Lower leg skin (tissue), 4 donors: ENCODE measurements at regions not wholly inside any gene's neighbourhood (a gene's known extent, or its start where the extent isn't known, plus 50 kb on each side); places are given as distances from the start of the nearest gene placed in this dataset.
"Not testable (repeated sequence)": the region's sequence is repeated elsewhere in the genome, so short reads cannot be mapped to it uniquely, and the experiment has no call there.

Experiments
- DNase-seq, 2 donors: peaks; one replicate each; pipeline ENCODE4 v3.0.0-alpha.2; 2019; ENCODE audit warnings: low spot score in 2 of 2
- H3K4me3 ChIP-seq: fragments of 200-600 bp; sonication (generic); 2 replicates; pipeline ENCODE4 v1.5.1; 2017; ENCODE audit warnings: mild to moderate bottlenecking, low read depth; ENCODE audit not compliant: poor library complexity, severe bottlenecking
- POLR2A ChIP-seq, 2 donors: fragments of 450-650 bp; IDR thresholded peaks; one replicate each; pipeline ENCODE4 v1.6.1; 2016 to 2017; ENCODE audit warnings: antibody characterized with exemption in 2 of 2, mild to moderate bottlenecking in 1 of 2, moderate library complexity in 1 of 2
- WGBS, 2 donors: methylation state at CpG; one replicate each; pipeline ENCODE4 v1.1.5; 2018; 5-methylcytosine and 5-hydroxymethylcytosine counted together
- intact Hi-C: fragments of 100-400 bp; cut with DNase I; formaldehyde crosslinking; loops from one replicate; pipeline ENCODE4 v1.15.0; 2023; ENCODE audit warnings: low total_unique reads
- TF ChIP-seq, protein P1 (sequence below), 3 donors: fragments of 450-650 bp; IDR thresholded peaks; one replicate each; pipeline ENCODE4 v1.5.1; 2016; ENCODE audit warnings: antibody characterized with exemption in 3 of 3, mild to moderate bottlenecking in 3 of 3, moderate library complexity in 2 of 3

GRCh38 chr6:100296810-100297544 lies 167.7 kb downstream of the SIM1 start:
- 58 to 61% methylated on average over 3 of the region's 3 CpGs for whole genome bisulfite sequencing, 2 donors
- intact Hi-C loops: no loop called here
- DNase-seq: no peak
- no peak overlapping the region for H3K4me3 ChIP-seq
- TF ChIP-seq, protein P1, sequence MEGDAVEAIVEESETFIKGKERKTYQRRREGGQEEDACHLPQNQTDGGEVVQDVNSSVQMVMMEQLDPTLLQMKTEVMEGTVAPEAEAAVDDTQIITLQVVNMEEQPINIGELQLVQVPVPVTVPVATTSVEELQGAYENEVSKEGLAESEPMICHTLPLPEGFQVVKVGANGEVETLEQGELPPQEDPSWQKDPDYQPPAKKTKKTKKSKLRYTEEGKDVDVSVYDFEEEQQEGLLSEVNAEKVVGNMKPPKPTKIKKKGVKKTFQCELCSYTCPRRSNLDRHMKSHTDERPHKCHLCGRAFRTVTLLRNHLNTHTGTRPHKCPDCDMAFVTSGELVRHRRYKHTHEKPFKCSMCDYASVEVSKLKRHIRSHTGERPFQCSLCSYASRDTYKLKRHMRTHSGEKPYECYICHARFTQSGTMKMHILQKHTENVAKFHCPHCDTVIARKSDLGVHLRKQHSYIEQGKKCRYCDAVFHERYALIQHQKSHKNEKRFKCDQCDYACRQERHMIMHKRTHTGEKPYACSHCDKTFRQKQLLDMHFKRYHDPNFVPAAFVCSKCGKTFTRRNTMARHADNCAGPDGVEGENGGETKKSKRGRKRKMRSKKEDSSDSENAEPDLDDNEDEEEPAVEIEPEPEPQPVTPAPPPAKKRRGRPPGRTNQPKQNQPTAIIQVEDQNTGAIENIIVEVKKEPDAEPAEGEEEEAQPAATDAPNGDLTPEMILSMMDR (IDR thresholded peaks at IDR 0.05): no peak
- TF ChIP-seq POLR2A (IDR thresholded peaks at IDR 0.05): no peak

- intact Hi-C loops, H3K4me3 ChIP-seq, DNase-seq: not testable (repeated sequence)
- WGBS, 2 donors: 94 to 96% methylated on average over 4 of the region's 4 CpGs
Observed at GRCh38 chr6:100295172-100295571, 169.5 kb downstream of the SIM1 start.

DNA sequence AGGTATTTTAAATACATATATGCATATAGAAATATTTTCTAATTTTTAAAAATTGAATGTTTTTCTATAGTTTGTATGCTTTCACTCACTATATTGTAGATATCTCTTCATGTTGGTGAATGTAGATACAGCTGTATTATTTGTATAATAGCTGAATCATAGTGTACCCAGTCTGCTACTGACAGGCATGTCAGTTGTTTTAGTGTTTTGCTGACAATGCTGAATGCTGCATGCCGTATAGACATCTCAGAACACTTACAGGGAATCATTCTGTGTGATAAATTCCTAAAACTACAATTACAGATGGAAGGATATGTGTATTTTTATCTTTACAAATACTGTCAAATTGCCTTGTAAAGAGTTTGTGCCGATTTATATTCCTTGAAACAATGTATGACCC lies 175.4 kb downstream of the SIM1 start:
- 85 to 92% methylated on average over 2 of the region's 2 CpGs for WGBS, 2 donors
- TF ChIP-seq, protein P1 (IDR thresholded peaks at IDR 0.05): no peak
- TF ChIP-seq POLR2A (IDR thresholded peaks at IDR 0.05): no peak
- no peak for DNase-seq
- intact Hi-C loops: no loop called here
- no peak overlapping the region for H3K4me3 ChIP-seq

DNA sequence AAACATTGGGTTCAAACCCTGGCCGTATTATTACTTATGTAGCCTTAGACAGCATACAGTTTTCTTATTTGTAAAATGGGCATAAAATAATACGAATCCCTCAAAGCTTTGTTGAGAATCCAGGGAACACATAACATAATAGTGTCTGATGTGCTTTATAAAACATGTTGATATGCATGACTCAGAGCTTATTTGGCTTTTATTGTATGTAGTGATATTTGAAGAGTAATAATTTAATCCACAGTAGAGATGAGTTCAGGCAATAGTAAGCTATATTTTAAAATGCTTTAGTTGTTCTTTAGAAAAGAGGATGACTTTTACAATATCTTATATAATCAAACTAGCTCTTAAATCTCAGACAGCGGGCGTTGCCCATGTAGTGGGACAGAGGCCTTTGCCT lies 176.4 kb downstream of the SIM1 start:
- no peak for DNase-seq
- intact Hi-C loops: no loop called here
- 92% methylated on average over 4 of the region's 4 CpGs for WGBS, 2 donors
- no peak for TF ChIP-seq POLR2A (IDR thresholded peaks at IDR 0.05)
- TF ChIP-seq, protein P1 (IDR thresholded peaks at IDR 0.05): no peak
- no peak overlapping the region for H3K4me3 ChIP-seq

GRCh38 chr6:100283285-100283684 lies 181.4 kb downstream of the SIM1 start:
- no peak for DNase-seq
- no peak overlapping the region for H3K4me3 ChIP-seq
- intact Hi-C loops: no loop called here
- TF ChIP-seq POLR2A (IDR thresholded peaks at IDR 0.05): no peak
- TF ChIP-seq, protein P1 (IDR thresholded peaks at IDR 0.05): no peak

DNA sequence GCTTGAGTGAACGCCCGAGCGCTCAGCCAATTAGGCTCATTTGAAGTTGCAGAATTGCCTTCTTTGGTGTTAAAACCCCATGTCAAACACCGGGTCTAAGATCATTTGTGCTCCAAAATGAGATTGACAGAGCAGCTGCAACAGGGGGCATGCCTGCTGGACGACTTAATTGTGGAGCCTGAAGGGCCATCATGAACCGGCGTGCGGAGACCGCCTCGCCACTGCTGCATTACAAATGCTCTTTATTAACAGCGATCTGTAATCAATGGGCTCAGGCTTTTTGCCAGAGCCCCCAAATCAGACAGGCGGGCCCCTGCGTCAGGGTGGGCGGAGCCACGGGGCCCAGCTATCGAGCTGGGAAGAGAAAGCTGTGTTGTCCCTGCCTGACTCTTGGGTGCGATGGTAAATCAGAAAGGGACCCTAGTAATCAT lies 183.2 kb downstream of the SIM1 start:
- H3K4me3 ChIP-seq: no peak overlapping the region
- TF ChIP-seq, protein P1 (IDR thresholded peaks at IDR 0.05): no peak
- no peak for TF ChIP-seq POLR2A (IDR thresholded peaks at IDR 0.05)
- DNase-seq: no peak
- intact Hi-C loops: no loop called here
- 7% methylated on average over 16 to 17 of the region's 17 CpGs for WGBS, 2 donors
